NT2/D1 (cell line): ENCODE measurements at regions not wholly inside any gene's neighbourhood (a gene's known extent, or its start where the extent isn't known, plus 50 kb on each side); places are given as distances from the start of the nearest gene placed in this dataset.

Experiments
- DNase-seq: peaks from one replicate; pipeline ENCODE4 v3.0.0-alpha.2; 2011; ENCODE audit warnings: low read depth, low spot score
- H3K27me3 ChIP-seq: 2 replicates; pipeline ENCODE4 v1.6.0; 2011; ENCODE audit warnings: mild to moderate bottlenecking; ENCODE audit not compliant: insufficient read length, insufficient read depth
- H3K36me3 ChIP-seq: 2 replicates; pipeline ENCODE4 v1.6.1; 2011; ENCODE audit warnings: mild to moderate bottlenecking, low read length, mixed read lengths; ENCODE audit not compliant: insufficient read depth, insufficient read length
- H3K4me1 ChIP-seq: 2 replicates; pipeline ENCODE4 v1.5.1; 2011; ENCODE audit not compliant: insufficient read depth, insufficient read length
- H3K4me3 ChIP-seq: 2 replicates; pipeline ENCODE4 v1.5.1; 2011; ENCODE audit warnings: low read depth; ENCODE audit not compliant: insufficient read length
- H3K9ac ChIP-seq: 2 replicates; pipeline ENCODE4 v1.6.0; 2011; ENCODE audit warnings: low read depth; ENCODE audit not compliant: insufficient read length
- H3K9me3 ChIP-seq: 2 replicates; pipeline ENCODE4 v1.5.1; 2011; ENCODE audit warnings: mild to moderate bottlenecking, low read length; ENCODE audit not compliant: insufficient read depth
- SUZ12 ChIP-seq: IDR thresholded peaks from 2 replicates; pipeline ENCODE4 v1.6.1; 2011; ENCODE audit not compliant: insufficient read length, insufficient read depth; ENCODE audit errors: extremely low read depth
- YY1 ChIP-seq: IDR thresholded peaks from 2 replicates; pipeline ENCODE4 v1.6.1; 2011; ENCODE audit not compliant: insufficient read length, insufficient read depth
- ZNF274 ChIP-seq: IDR thresholded peaks from 2 replicates; pipeline ENCODE4 v1.6.1; 2011; ENCODE audit warnings: mild to moderate bottlenecking, low read depth, low read length

DNA sequence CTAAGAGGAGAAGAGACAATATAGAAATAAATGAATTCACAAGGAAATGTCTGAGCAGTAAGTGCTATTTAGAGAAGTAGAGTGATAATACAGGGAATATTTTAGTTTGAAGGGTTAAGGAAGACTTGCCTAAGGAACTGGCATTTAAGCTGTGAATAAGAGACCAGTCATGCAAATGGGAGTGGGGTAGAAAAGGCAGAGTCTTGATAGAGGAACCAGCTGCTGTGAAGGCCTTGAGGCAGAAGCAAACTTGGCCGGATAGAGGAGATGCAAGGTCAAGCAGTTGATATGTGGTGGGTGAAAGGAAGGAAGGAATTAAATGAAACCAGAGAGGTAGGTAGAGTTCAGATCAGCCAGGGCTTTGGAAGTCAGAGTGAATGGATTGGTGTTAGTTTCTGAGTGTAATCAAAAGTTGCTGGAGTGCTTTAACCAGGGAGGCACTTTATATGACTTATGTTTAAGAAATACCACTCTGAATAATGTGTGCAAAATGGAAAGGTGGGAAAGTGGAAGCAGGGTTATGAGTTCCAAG is 198.4 kb upstream of the SESN3 start:
- TF ChIP-seq SUZ12, result no peak
- TF ChIP-seq YY1, result no peak
- TF ChIP-seq ZNF274, result no peak
- no peak for DNase-seq
- Histone ChIP-seq H3K36me3 (no peaks in the 10 kb centered on the region), H3K4me1 (no peaks in the 10 kb centered on the region), H3K9ac (no peak overlapping the region), H3K9me3 (no peaks in the 10 kb centered on the region), H3K27me3 (no peaks in the 10 kb centered on the region), H3K4me3 (no peak overlapping the region)

DNA sequence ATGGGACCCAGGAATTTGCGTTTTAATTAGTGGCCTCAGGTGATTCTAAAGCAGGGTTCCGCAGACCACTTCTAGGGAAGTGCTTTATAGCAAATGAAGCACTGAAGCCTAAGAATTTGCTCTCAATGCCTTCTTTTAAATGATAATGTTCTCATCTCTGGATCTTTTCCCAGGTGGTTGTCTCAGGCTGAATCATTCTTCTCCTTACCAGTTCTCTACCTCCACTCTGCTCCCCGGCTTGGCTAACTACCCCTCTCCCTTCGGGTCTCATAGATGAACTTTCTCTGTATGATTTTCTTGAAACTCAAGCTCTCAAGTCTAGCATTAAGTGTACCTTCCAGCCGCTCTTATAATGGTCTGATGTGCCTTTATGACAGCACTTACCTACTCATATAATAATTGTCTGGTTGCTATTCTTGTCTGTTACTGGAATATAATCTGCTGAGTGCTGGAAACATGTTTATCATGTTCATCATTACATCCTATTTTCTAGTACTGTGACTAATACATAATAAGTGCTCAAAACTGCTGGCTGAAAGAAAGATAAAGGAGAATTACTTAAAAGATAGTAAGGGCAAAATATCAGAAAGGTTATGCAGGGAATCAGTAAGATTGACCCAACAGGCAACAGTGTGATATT is 195.9 kb upstream of the SESN3 start:
- no peaks in the 10 kb centered on the region for H3K9me3 ChIP-seq
- no peak overlapping the region for H3K9ac ChIP-seq
- DNase-seq, result no peak
- TF ChIP-seq SUZ12 (no peak), YY1 (no peak), ZNF274 (no peak)
- H3K36me3 ChIP-seq, result no peaks in the 10 kb centered on the region
- H3K27me3 ChIP-seq, result no peaks in the 10 kb centered on the region
- H3K4me3 ChIP-seq, result no peak overlapping the region
- no peaks in the 10 kb centered on the region for H3K4me1 ChIP-seq

DNA sequence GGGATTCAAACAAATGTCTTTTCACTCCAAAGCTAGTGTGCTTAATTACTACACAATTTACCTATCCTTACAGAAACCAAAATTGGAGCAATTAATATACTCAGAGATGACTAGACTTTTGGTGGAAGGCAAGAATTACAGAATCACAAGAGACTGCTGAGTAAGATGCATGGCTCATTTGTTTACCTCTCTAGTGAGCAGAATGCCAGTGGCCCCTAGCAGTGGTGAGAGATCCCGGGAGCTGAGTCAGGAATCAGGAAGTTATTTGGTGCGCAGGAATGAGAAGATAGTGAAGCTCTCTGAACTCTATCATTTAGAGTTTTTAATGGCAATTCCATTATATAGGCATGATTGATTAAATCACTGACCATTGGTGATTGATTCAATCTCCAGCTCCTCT is 188.9 kb upstream of the SESN3 start:
- H3K4me1 ChIP-seq, result no peaks in the 10 kb centered on the region
- H3K27me3 ChIP-seq, result no peaks in the 10 kb centered on the region
- H3K4me3 ChIP-seq, result no peak overlapping the region
- H3K9me3 ChIP-seq, result no peaks in the 10 kb centered on the region
- no peak overlapping the region for H3K9ac ChIP-seq
- no peak for DNase-seq
- no peak for TF ChIP-seq YY1
- TF ChIP-seq SUZ12, result no peak
- TF ChIP-seq ZNF274, result no peak
- no peaks in the 10 kb centered on the region for H3K36me3 ChIP-seq

DNA sequence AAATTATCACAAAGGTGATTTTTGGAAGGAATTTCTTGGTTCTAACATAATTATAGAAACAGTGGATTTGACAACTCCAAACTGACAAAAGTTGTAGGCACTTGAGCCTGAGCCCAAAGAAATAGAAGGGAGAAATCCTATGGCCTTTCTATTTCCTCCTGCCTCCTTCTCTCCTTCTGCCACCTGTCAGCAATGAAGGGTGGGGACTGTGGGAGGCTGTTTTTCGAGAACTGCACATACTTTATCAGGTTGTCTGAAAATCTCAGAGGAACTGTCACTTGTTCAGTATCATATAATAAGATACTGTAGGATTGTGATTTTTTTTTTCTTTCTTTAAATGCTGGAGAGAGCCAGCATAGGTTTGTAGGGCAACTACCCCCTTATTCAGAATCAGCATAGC is 187.9 kb upstream of the SESN3 start:
- TF ChIP-seq ZNF274, result no peak
- H3K9ac ChIP-seq, result no peak overlapping the region

DNA sequence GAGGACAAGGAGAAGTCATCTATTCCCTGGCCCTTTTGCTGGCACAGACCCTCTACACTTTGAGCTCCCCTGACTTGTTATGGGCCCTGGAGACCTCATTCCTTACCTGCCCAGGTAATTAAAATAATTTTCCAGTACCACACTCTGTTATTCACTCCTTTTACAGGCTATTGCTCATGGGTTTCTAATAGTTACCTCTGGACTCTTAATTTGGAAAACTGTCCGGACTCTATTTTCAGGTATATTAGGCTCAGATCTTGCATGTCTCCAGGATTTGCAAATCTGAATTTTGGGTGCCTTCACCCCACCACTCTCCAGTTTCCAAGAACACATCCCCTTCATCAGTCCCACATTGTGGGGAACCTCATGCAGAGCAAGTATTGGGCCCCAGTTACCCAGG is 186.8 kb upstream of the SESN3 start:
- no peaks in the 10 kb centered on the region for H3K27me3 ChIP-seq
- no peaks in the 10 kb centered on the region for H3K9me3 ChIP-seq
- no peaks in the 10 kb centered on the region for H3K36me3 ChIP-seq
- no peaks in the 10 kb centered on the region for H3K4me1 ChIP-seq
- DNase-seq, result no peak
- no peak for TF ChIP-seq ZNF274
- TF ChIP-seq SUZ12, result no peak
- TF ChIP-seq YY1, result no peak
- no peak overlapping the region for H3K9ac ChIP-seq
- no peak overlapping the region for H3K4me3 ChIP-seq

More for the DNA sequence above, 187.9 kb upstream of the SESN3 start:
- DNase-seq, result no peak
- Histone ChIP-seq H3K9me3 (no peaks in the 10 kb centered on the region), H3K4me3 (no peak overlapping the region), H3K36me3 (no peaks in the 10 kb centered on the region), H3K4me1 (no peaks in the 10 kb centered on the region), H3K27me3 (no peaks in the 10 kb centered on the region)

DNA sequence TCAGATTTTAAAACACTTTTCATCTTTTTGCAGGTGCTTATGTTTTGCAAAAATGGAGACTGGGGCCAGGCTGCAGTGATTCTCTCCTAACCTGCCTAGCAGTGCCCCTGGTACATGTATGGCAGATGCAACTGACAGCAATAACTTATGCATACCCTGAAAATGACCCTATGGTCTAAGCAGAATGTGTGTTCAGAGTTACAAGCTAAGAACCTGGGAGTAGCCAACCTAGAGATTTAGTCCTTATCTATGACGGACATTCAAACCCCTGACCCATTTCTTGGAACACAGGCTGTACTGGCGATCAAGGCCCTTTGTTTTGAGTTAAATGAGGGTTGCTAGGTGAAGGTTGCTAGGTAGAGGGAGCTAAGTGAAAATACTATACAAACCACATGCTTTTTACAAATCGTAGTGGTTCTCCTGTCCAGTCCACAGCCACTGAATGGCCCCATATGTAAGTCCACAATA is 184.9 kb upstream of the SESN3 start:
- no peak for DNase-seq
- H3K4me1 ChIP-seq, result no peaks in the 10 kb centered on the region
- H3K36me3 ChIP-seq, result no peaks in the 10 kb centered on the region
- H3K9ac ChIP-seq, result no peak overlapping the region
- no peak for TF ChIP-seq SUZ12
- TF ChIP-seq YY1, result no peak
- no peak for TF ChIP-seq ZNF274
- no peaks in the 10 kb centered on the region for H3K27me3 ChIP-seq
- H3K4me3 ChIP-seq, result no peak overlapping the region
- H3K9me3 ChIP-seq, result no peaks in the 10 kb centered on the region

DNA sequence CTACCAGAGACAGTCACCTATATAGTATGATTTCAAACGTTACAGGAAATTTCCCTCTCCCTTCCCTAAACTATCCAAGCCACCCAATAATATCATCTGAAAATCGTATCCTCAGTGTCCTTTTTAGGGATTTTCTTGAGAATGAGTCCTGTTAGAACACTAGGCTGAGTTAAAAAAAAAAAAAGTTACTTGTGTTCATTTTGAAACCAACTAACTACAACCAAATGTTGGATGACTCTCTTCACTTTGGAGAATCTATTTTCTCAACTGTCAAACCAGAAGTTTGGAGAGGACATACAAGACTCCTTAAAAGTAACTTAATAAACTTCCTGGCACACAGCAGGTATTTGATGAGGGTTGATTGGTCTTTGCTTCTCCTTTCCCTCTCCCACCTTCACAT is 183.2 kb upstream of the SESN3 start:
- no peak for DNase-seq
- no peak overlapping the region for H3K4me3 ChIP-seq
- H3K9ac ChIP-seq, result no peak overlapping the region
- no peaks in the 10 kb centered on the region for H3K27me3 ChIP-seq
- H3K4me1 ChIP-seq, result no peaks in the 10 kb centered on the region
- TF ChIP-seq YY1 (no peak), ZNF274 (no peak), SUZ12 (no peak)
- H3K9me3 ChIP-seq, result no peaks in the 10 kb centered on the region
- no peaks in the 10 kb centered on the region for H3K36me3 ChIP-seq

DNA sequence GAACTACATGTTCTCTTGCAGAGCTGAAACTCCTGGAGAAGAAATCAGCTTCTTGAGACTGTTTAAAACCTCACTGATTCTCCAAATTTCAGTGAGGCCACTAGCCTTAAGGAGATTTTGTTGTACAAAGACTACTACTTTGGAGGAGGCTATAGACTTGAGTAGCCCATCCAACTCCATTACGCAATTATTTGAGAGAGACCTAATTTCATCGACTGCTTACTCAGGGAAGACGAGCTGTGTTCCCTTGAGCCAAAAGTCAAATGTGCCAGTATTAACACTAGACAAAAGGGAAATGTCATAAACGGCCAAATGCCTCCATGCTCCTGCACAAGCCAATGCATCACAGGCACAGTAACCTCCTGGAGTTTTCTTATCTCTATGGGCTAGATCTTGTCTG is 182.8 kb upstream of the SESN3 start:
- Histone ChIP-seq H3K27me3 (no peaks in the 10 kb centered on the region), H3K4me3 (no peak overlapping the region), H3K36me3 (no peaks in the 10 kb centered on the region), H3K4me1 (no peaks in the 10 kb centered on the region), H3K9me3 (no peaks in the 10 kb centered on the region), H3K9ac (no peak overlapping the region)
- DNase-seq, result no peak
- TF ChIP-seq ZNF274, result no peak
- TF ChIP-seq SUZ12, result no peak
